Cardiac muscle cell (in vitro differentiated cells and primary cell): ENCODE measurements at regions not wholly inside any gene's neighbourhood (a gene's known extent, or its start where the extent isn't known, plus 50 kb on each side); places are given as distances from the start of the nearest gene placed in this dataset.
"Not testable (repeated sequence)": the region's sequence is repeated elsewhere in the genome, so short reads cannot be mapped to it uniquely, and the experiment has no call there.

Source experiments
- DNase-seq, 2 donors: peaks; one replicate each; pipeline versions ENCODE4 v3.0.0 to v3.0.0-alpha.2; 2010 to 2017; ENCODE audit warnings: low read depth in 1 of 2, low spot score in 1 of 2
- H3K27ac ChIP-seq: fragments of 200-600 bp; sonication (generic); 2 replicates; pipeline ENCODE4 v1.5.1; 2016
- H3K27me3 ChIP-seq: fragments of 200-600 bp; sonication (generic); 2 replicates; pipeline ENCODE4 v1.6.0; 2016; ENCODE audit warnings: control low read depth
- H3K36me3 ChIP-seq: fragments of 200-600 bp; sonication (generic); 2 replicates; pipeline ENCODE4 v1.5.1; 2016; ENCODE audit warnings: control low read depth
- H3K4me1 ChIP-seq: fragments of 200-600 bp; sonication (generic); 2 replicates; pipeline ENCODE4 v1.8.1; 2017; ENCODE audit warnings: low read depth, mild to moderate bottlenecking, mixed run types
- H3K4me3 ChIP-seq: fragments of 200-600 bp; sonication (generic); 2 replicates; pipeline ENCODE4 v1.5.1; 2016; ENCODE audit warnings: mild to moderate bottlenecking
- H3K9me3 ChIP-seq: fragments of 200-600 bp; sonication (generic); 2 replicates; pipeline ENCODE4 v1.5.1; 2017; ENCODE audit warnings: low read depth, mild to moderate bottlenecking, control low read depth
- TF ChIP-seq, protein P1 (sequence below): IDR thresholded peaks from 2 replicates; pipeline ENCODE4 v1.5.1; 2012; ENCODE audit warnings: low read depth, mild to moderate bottlenecking, low read length

DNA sequence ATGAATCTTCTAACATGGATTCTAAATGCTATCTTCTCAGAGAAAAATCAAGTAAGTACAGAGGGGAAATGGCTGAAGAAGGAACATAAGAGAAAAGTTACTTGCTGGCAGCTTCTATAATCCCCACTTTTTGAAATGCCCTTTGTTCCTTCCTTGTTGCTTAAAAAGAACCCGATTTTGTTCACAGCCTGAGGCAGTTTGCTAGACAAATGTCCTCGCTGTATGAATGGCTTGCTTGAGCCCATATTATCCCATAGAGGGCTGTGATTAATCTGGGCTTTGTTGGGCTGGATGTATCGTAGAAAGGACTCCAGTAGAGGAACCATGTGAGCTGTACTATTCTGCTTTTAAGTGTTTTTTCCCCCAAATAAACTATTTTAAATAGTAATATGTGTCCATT, 134.3 kb upstream of the FGF13 start:
- no peaks in the 10 kb centered on the region for H3K27me3 ChIP-seq
- no peak overlapping the region for H3K27ac ChIP-seq
- TF ChIP-seq, protein P1, sequence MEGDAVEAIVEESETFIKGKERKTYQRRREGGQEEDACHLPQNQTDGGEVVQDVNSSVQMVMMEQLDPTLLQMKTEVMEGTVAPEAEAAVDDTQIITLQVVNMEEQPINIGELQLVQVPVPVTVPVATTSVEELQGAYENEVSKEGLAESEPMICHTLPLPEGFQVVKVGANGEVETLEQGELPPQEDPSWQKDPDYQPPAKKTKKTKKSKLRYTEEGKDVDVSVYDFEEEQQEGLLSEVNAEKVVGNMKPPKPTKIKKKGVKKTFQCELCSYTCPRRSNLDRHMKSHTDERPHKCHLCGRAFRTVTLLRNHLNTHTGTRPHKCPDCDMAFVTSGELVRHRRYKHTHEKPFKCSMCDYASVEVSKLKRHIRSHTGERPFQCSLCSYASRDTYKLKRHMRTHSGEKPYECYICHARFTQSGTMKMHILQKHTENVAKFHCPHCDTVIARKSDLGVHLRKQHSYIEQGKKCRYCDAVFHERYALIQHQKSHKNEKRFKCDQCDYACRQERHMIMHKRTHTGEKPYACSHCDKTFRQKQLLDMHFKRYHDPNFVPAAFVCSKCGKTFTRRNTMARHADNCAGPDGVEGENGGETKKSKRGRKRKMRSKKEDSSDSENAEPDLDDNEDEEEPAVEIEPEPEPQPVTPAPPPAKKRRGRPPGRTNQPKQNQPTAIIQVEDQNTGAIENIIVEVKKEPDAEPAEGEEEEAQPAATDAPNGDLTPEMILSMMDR = no peak
- no peak for DNase-seq
- no peaks in the 10 kb centered on the region for H3K36me3 ChIP-seq
- no peaks in the 10 kb centered on the region for H3K9me3 ChIP-seq
- no peak overlapping the region for H3K4me3 ChIP-seq
- H3K4me1 ChIP-seq = no peaks in the 10 kb centered on the region

DNA sequence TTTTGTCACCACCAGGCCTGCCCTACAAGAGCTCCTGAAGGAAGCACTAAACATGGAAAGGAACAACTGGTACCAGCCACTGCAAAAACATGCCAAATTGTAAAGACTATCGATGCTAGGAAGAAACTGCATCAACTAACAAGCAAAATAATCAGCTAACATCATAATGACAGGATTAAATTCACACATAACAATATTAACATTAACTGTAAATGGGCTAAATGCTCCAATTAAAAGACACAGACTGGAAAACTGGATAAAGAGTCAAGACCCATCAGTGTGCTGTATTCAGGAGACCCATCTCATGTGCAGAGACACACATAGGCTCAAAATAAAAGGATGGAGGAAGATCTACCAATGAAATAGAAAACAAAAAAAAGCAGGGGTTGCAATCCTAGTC, 95.9 kb upstream of the FGF13 start:
- not testable (repeated sequence) for H3K9me3 ChIP-seq, H3K4me1 ChIP-seq, H3K27ac ChIP-seq, H3K36me3 ChIP-seq, DNase-seq, H3K27me3 ChIP-seq, H3K4me3 ChIP-seq

DNA sequence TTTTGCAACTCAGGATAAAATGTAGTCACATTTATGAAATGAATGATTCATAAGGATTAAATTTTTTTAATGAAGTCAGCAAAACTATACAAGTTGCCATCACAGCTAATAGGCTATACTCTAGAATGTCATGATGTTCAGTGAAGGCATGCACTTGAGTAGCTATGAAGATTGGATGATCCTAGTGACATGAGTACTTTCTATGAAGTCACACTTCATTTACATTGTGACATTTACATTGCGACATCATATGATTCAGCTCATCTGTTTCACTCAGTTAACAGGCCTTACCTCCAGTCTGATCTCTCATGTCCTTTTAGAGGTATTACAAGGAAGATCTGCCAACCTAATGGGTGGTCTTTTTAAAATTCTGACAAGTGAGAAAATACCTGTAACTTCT, 82.7 kb upstream of the FGF13 start:
- H3K4me1 ChIP-seq = peaks cover 5% of the 10 kb centered on the region
- H3K27ac ChIP-seq = no peak overlapping the region
- no peaks in the 10 kb centered on the region for H3K36me3 ChIP-seq
- no peak overlapping the region for H3K4me3 ChIP-seq
- DNase-seq = no peak
- no peaks in the 10 kb centered on the region for H3K9me3 ChIP-seq
- no peaks in the 10 kb centered on the region for H3K27me3 ChIP-seq
- TF ChIP-seq, protein P1 = no peak

DNA sequence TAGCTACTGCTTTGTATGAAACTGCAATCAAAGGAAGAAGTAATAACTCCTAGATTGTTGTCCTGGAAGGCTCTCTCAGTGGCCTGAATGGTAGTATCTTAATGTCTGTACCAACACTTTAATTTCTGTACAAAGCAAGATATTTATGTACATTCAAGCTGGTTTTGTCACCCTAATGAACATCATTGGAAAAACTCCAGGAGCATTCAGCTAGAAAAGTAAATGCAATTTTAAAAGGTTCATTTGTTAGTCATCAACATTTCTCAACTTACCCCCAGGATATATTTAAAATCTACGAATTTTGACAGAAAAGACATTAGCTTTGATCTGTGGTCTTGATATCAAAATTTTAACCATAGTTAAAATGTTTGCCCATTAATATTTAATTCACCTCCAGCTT, 80.0 kb upstream of the FGF13 start:
- Histone ChIP-seq H3K36me3 (no peaks in the 10 kb centered on the region), H3K4me3 (no peak overlapping the region), H3K27ac (no peak overlapping the region), H3K4me1 (peaks cover 5% of the 10 kb centered on the region), H3K27me3 (no peaks in the 10 kb centered on the region), H3K9me3 (no peaks in the 10 kb centered on the region)
- DNase-seq = no peak
- TF ChIP-seq, protein P1 = no peak

DNA sequence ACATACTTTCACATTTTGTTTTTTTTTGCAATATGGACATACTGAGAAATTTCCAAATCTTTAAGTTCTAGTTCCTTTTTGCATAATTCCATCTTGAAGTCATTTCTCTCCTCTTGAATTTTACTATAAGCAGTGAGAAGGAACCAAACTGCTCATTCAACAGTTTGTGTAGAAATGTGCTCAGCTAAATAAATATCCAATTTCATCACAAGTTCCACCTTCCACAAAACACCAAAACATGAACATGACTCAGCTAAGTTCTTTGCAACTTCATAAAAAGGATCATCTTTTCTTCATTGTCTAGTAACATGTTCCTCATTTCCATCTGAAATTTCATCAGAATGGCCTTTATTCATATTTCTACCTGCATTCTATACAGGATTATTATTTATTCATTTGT, 77.3 kb upstream of the FGF13 start:
- Histone ChIP-seq H3K36me3 (no peaks in the 10 kb centered on the region), H3K4me3 (no peak overlapping the region), H3K9me3 (no peaks in the 10 kb centered on the region), H3K27ac (no peak overlapping the region), H3K27me3 (no peaks in the 10 kb centered on the region), H3K4me1 (no peaks in the 10 kb centered on the region)
- no peak for DNase-seq
- TF ChIP-seq, protein P1 = no peak

DNA sequence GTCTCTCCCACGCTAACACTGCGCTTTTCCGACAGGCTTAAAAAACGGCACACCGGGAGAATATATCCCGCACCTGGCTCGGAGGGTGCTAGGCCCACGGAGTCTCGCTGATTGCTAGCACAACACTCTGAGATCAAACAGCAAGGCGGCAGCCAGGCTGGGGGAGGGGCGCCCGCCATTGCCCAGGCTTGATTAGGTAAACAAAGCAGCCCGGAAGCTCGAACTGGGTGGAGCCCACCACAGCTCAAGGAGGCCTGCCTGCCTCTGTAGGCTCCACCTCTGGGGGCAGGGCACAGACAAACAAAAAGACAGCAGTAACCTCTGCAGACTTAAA, 67.0 kb upstream of the FGF13 start:
- DNase-seq, H3K4me1 ChIP-seq, H3K27ac ChIP-seq, H3K36me3 ChIP-seq, H3K27me3 ChIP-seq, H3K9me3 ChIP-seq, H3K4me3 ChIP-seq: not testable (repeated sequence)

DNA sequence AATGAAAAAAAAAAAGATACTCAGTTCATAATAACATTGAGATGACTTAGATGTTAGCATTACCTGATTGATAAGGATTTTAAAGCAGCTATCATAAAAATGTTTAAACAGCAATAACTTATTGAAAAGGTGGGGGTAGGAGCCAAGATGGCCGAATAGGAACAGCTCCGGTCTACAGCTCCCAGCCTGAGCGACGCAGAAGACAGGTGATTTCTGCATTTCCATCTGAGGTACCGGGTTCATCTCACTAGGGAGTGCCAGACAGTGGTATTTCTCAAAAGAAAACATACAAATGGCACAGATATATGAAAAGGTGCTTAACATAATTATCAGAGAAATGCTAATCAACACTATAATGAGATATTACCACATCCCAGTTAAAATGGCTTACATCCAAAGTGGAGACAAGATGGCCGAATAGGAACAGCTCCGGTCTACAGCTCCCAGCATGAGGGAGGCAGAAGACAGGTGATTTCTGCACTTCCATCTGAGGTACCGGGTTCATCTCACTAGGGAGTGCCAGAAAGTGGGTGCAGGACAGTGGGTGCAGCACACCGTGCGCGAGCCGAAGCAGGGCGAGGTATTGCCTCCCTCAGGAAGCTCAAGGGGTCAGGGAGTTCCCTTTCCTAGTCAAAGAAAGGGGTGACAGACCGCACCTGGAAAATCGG, 66.5 kb upstream of the FGF13 start:
- H3K36me3 ChIP-seq, DNase-seq, H3K27ac ChIP-seq, H3K27me3 ChIP-seq, H3K9me3 ChIP-seq, H3K4me3 ChIP-seq, H3K4me1 ChIP-seq: not testable (repeated sequence)
